Endothelial cell of umbilical vein (primary cell): ENCODE measurements at regions not wholly inside any gene's neighbourhood (a gene's known extent, or its start where the extent isn't known, plus 50 kb on each side); places are given as distances from the start of the nearest gene placed in this dataset.
"Not testable (repeated sequence)": the region's sequence is repeated elsewhere in the genome, so short reads cannot be mapped to it uniquely, and the experiment has no call there.

ENCODE experiments used
- BruUV-seq: library from RNA; stranded (reverse); fragments of 400-500 nt; replicated peaks from 2 replicates; lab custom pipeline; 2021; lab: Mats Ljungman, UMichigan
- CTCF ChIA-PET: fragments of 300-600, 350-600 bp; sonication (Branson Sonifier 250); formaldehyde crosslinking; loops from one replicate; lab custom pipeline; 2021; ENCODE audit warnings: antibody characterized with exemption, inconsistent platforms; lab: Charles Lee
- POLR2A ChIA-PET: fragments of 300-600, 350-600 bp; sonication (Branson Sonifier 250); formaldehyde crosslinking; loops from one replicate; lab custom pipeline; 2021; ENCODE audit warnings: antibody characterized with exemption, inconsistent platforms; lab: Charles Lee
- DNase-seq: peaks from one replicate; pipeline ENCODE4 v3.0.0-alpha.2; 2011; ENCODE audit warnings: low read depth, low spot score
- FAIRE-seq: peaks from 2 replicates; lab custom pipeline; 2011; peaks lifted over from hg19 to GRCh38; lab: Jason Lieb, UNC
- H2AFZ ChIP-seq: 2 replicates; pipeline ENCODE4 v1.6.0; 2012; ENCODE audit warnings: low read depth, low read length, control low read depth, inconsistent platforms
- H3K27ac ChIP-seq: 2 replicates; pipeline ENCODE4 v1.5.1; 2011; ENCODE audit warnings: low read depth, mild to moderate bottlenecking, control low read depth, low read length, moderate library complexity; ENCODE audit not compliant: insufficient read depth
- H3K27me3 ChIP-seq, 2 experiments: 2 replicates each; pipeline versions ENCODE4 v1.6.0 to v1.6.1; 2011; ENCODE audit warnings: low read length in 2 of 2, mixed read lengths in 1 of 2; ENCODE audit not compliant: control insufficient read depth in 2 of 2, insufficient read depth in 2 of 2
- H3K36me3 ChIP-seq, 2 experiments: 2 replicates in 1 of 2; 3 replicates in 1 of 2; pipeline ENCODE4 v1.5.1; 2011; ENCODE audit warnings: low read length in 2 of 2, mild to moderate bottlenecking in 1 of 2, moderate library complexity in 1 of 2; ENCODE audit not compliant: control insufficient read depth in 2 of 2, insufficient read depth in 2 of 2; ENCODE audit errors: extremely low read depth in 1 of 2
- H3K4me1 ChIP-seq: 3 replicates; pipeline ENCODE4 v1.5.1; 2011; ENCODE audit warnings: mild to moderate bottlenecking, low read length; ENCODE audit not compliant: control insufficient read depth, insufficient read depth; ENCODE audit errors: extremely low read depth
- H3K4me2 ChIP-seq: 2 replicates; pipeline ENCODE4 v1.6.1; 2011; ENCODE audit warnings: low read length, control low read depth, mixed read lengths; ENCODE audit not compliant: insufficient read depth
- H3K4me3 ChIP-seq, 3 experiments: fragments of 200-600 bp in 1 of 3; sonication (generic), shearing (Covaris generic) in 1 of 3; replicated peaks in 1 of 3; 2 replicates each; pipeline ENCODE4 v1.5.1; 2011 to 2016; ENCODE audit warnings: control low read depth in 3 of 3, low read length in 3 of 3, mild to moderate bottlenecking in 2 of 3, inconsistent platforms in 1 of 3, low read depth in 1 of 3, moderate library complexity in 1 of 3; ENCODE audit not compliant: insufficient read depth in 1 of 3
- H3K79me2 ChIP-seq: 2 replicates; pipeline ENCODE4 v1.6.0; 2012; ENCODE audit warnings: low read length, inconsistent platforms; ENCODE audit not compliant: control insufficient read depth, insufficient read depth
- H3K9ac ChIP-seq: replicated peaks from 2 replicates; pipeline ENCODE3; 2011; ENCODE audit warnings: low read length, control low read depth; ENCODE audit not compliant: insufficient read depth; ENCODE audit errors: extremely low read depth
- H3K9me1 ChIP-seq: replicated peaks from 3 replicates; pipeline ENCODE4 v1.6.0; 2011; ENCODE audit warnings: mild to moderate bottlenecking, low read length; ENCODE audit not compliant: control insufficient read depth, insufficient read depth; ENCODE audit errors: extremely low read depth
- H3K9me3 ChIP-seq: replicated peaks from 2 replicates; pipeline ENCODE4 v1.5.1; 2012; ENCODE audit warnings: low read length, inconsistent platforms; ENCODE audit not compliant: control insufficient read depth, insufficient read depth
- H4K20me1 ChIP-seq: replicated peaks from 2 replicates; pipeline ENCODE3; 2011; ENCODE audit warnings: mild to moderate bottlenecking, low read length; ENCODE audit not compliant: control insufficient read depth, insufficient read depth; ENCODE audit errors: extremely low read depth
- EZH2 ChIP-seq: IDR thresholded peaks from 2 replicates; pipeline ENCODE4 v1.6.1; 2012; ENCODE audit warnings: borderline replicate concordance, low read depth, mild to moderate bottlenecking, moderate library complexity, low read length, inconsistent platforms; ENCODE audit not compliant: severe bottlenecking
- FOS ChIP-seq: IDR thresholded peaks from 2 replicates; pipeline ENCODE4 v1.6.1; 2011; ENCODE audit warnings: mild to moderate bottlenecking, low read length, moderate library complexity, borderline replicate concordance; ENCODE audit not compliant: insufficient read depth
- GATA2 ChIP-seq: IDR thresholded peaks from 2 replicates; pipeline ENCODE4 v1.7.0; 2011; ENCODE audit warnings: low read depth, mild to moderate bottlenecking, moderate library complexity, mixed read lengths, low read length; ENCODE audit not compliant: insufficient read length, insufficient read depth
- JUN ChIP-seq: IDR thresholded peaks from 2 replicates; pipeline ENCODE4 v1.6.1; 2011; ENCODE audit warnings: borderline replicate concordance, low read depth; ENCODE audit not compliant: insufficient read length, insufficient read depth
- MYC ChIP-seq: IDR thresholded peaks from one replicate; pipeline ENCODE4 v1.6.1; 2011; ENCODE audit warnings: mild to moderate bottlenecking, low read depth, low read length
- POLR2A ChIP-seq: IDR thresholded peaks from 2 replicates; pipeline ENCODE4 v1.6.1; 2012; ENCODE audit warnings: low read depth, mild to moderate bottlenecking, control low read depth, low read length
- POLR2AphosphoS5 ChIP-seq: IDR thresholded peaks from 2 replicates; pipeline ENCODE4 v1.6.1; 2012; ENCODE audit warnings: low read depth, mild to moderate bottlenecking, control low read depth, low read length, moderate library complexity; ENCODE audit not compliant: insufficient read depth
- dilution Hi-C: fragments of 300-500 bp; cut with MboI; formaldehyde crosslinking; loops from one replicate; pipeline ENCODE4 v1.15.0; 2019; ENCODE audit warnings: low sequenced_read_pairs; ENCODE audit not compliant: extremely low pct_ligation_motif_present
- intact Hi-C: fragments of 100-400 bp; cut with micrococcal nuclease; formaldehyde crosslinking; loops from one replicate; pipeline ENCODE4 v1.10.0; 2022
- TF ChIP-seq, protein P1 (sequence below): IDR thresholded peaks from 2 replicates; pipeline ENCODE4 v1.6.1; 2011; ENCODE audit not compliant: insufficient read depth, insufficient read length
- TF ChIP-seq, protein P2 (sequence below), 2 donors: IDR thresholded peaks; 1 replicate in 1 of 2; 2 replicates in 1 of 2; pipeline ENCODE4 v1.5.1; 2011; ENCODE audit warnings: low read length in 2 of 2, mild to moderate bottlenecking in 2 of 2, moderate library complexity in 2 of 2, control low read depth in 1 of 2, inconsistent platforms in 1 of 2, low read depth in 1 of 2; ENCODE audit not compliant: insufficient read depth in 1 of 2; ENCODE audit errors: extremely low read depth in 1 of 2

DNA sequence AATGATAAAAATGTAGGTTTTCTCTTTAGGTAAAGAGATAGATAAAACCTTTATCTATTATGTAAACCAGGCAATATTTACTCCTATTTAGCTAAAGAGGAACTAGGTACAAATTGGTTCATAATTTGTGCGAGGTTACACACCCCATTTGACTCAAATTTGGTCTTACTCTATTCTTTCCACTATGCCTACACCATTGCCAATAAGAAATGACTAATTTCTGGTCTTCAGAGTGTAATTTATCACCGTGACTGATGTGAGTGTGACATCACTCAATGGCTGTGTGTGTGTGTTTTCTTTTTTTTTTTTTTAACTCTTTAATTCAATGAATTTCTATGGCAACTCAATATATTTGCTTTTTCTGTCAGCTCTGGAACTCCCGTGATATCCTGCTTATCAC is 955.8 kb downstream of the TDRD15 start:
- Histone ChIP-seq H3K27me3 (no peaks in the 10 kb centered on the region), H3K4me2 (no peak overlapping the region), H3K4me3 (no peak overlapping the region), H4K20me1 (no peaks in the 10 kb centered on the region), H3K79me2 (no peaks in the 10 kb centered on the region), H3K9me1 (no peaks in the 10 kb centered on the region), H3K4me1 (no peaks in the 10 kb centered on the region), H3K9me3 (peaks cover 4% of the 10 kb centered on the region), H2AFZ (no peak overlapping the region), H3K27ac (no peak overlapping the region), H3K36me3 (no peaks in the 10 kb centered on the region), H3K9ac (no peak overlapping the region)
- ChIA-PET CTCF (no interaction called here), POLR2A (no interaction called here)
- no peak for FAIRE-seq
- intact Hi-C loops (no loop called here), dilution Hi-C loops (no loop called here)
- BruUV-seq, result no TSS peak
- no peak for DNase-seq
- TF ChIP-seq GATA2, result no peak
- TF ChIP-seq MYC, result no peak
- TF ChIP-seq JUN, result no peak

DNA sequence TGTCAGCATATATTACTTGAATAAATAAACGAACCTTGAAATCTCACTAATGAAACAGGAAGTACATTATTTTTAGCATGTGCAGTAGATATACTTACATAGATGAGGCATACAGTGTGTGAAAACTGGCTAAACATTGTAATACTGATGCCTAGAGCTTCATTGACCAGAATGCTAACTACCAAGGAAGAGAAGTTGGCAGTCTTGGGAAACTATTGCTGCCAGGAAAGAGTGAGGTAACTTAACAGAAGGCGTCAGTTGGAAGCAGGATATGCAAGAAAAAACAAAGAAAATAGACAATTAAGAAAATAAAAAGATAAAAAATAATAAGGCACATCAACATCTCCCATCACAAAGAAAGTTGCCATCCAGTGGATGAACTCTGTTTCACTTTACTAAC is 963.0 kb downstream of the TDRD15 start:
- Histone ChIP-seq H3K9ac (no peak overlapping the region), H3K36me3 (no peaks in the 10 kb centered on the region), H3K79me2 (no peaks in the 10 kb centered on the region), H3K9me1 (no peaks in the 10 kb centered on the region), H3K4me3 (no peak overlapping the region), H2AFZ (no peak overlapping the region), H3K4me2 (no peak overlapping the region), H4K20me1 (no peaks in the 10 kb centered on the region), H3K27me3 (no peaks in the 10 kb centered on the region), H3K9me3 (peaks cover 2% of the 10 kb centered on the region), H3K4me1 (no peaks in the 10 kb centered on the region), H3K27ac (no peak overlapping the region)
- intact Hi-C loops, result no loop called here
- FAIRE-seq (no peak), DNase-seq (no peak)
- ChIA-PET CTCF (no interaction called here), POLR2A (no interaction called here)
- TF ChIP-seq FOS (no peak), JUN (no peak), POLR2A (no peak), EZH2 (no peak), POLR2AphosphoS5 (no peak)
- TF ChIP-seq, protein P1, sequence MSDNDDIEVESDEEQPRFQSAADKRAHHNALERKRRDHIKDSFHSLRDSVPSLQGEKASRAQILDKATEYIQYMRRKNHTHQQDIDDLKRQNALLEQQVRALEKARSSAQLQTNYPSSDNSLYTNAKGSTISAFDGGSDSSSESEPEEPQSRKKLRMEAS, result no peak
- TF ChIP-seq, protein P2, sequence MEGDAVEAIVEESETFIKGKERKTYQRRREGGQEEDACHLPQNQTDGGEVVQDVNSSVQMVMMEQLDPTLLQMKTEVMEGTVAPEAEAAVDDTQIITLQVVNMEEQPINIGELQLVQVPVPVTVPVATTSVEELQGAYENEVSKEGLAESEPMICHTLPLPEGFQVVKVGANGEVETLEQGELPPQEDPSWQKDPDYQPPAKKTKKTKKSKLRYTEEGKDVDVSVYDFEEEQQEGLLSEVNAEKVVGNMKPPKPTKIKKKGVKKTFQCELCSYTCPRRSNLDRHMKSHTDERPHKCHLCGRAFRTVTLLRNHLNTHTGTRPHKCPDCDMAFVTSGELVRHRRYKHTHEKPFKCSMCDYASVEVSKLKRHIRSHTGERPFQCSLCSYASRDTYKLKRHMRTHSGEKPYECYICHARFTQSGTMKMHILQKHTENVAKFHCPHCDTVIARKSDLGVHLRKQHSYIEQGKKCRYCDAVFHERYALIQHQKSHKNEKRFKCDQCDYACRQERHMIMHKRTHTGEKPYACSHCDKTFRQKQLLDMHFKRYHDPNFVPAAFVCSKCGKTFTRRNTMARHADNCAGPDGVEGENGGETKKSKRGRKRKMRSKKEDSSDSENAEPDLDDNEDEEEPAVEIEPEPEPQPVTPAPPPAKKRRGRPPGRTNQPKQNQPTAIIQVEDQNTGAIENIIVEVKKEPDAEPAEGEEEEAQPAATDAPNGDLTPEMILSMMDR (IDR thresholded peaks at IDR 0.05; ENCODE audit: extremely low read depth in 1 of 2, insufficient read depth in 1 of 2, low read depth in 1 of 2, low read length in 2 of 2), result no peak
- dilution Hi-C loops, result no loop called here
- BruUV-seq, result no TSS peak

DNA sequence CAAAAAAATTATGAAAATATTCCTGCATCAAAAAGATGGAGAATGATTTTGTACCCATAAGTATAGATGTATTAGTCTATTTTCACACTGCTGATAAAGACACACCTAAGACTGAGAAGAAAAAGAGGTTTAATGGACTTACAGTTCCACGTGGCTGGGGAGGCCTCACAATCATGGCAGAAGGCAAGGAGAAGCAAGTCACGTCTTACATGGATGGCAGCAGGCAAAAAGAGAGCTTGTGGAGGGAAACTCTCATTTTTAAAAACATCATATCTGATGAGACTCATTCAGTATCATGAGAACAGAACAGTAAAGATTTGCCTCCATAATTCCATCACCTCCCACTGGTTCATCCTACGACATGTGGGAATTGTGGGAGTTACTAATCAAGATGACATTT is 979.8 kb downstream of the TDRD15 start:
- H3K4me2 ChIP-seq, H3K27me3 ChIP-seq, H3K36me3 ChIP-seq, H3K27ac ChIP-seq, H2AFZ ChIP-seq, CTCF ChIA-PET, BruUV-seq, H3K9ac ChIP-seq, H3K9me3 ChIP-seq, H4K20me1 ChIP-seq, H3K4me3 ChIP-seq, H3K79me2 ChIP-seq, H3K4me1 ChIP-seq, H3K9me1 ChIP-seq, FAIRE-seq, intact Hi-C loops, dilution Hi-C loops, DNase-seq, POLR2A ChIA-PET: not testable (repeated sequence)
